Stimulated activated naive B cell treated with anti-CD40 and anti-IgM and Interleukin-4, amounts not matched to agents 10 μg/mL and 1 μg/mL and 100 μg/mL, for 72 hours (primary cell): ENCODE measurements at regions not wholly inside any gene's neighbourhood (a gene's known extent, or its start where the extent isn't known, plus 50 kb on each side); places are given as distances from the start of the nearest gene placed in this dataset.

ENCODE experiments used
- ATAC-seq, 2 donors: fragments of 150-1000 bp; cut with Tn5 transposase; replicated peaks; 2 replicates each; pipeline ENCODE4 v1.10.0; 2021; ENCODE audit warnings: moderate library complexity in 1 of 2
- DNase-seq: peaks from one replicate; pipeline ENCODE4 v3.0.0; 2021
- H3K27ac Mint-ChIP-seq: one replicate; pipeline ENCODE4 v1.8.0; 2022; ENCODE audit warnings: mild to moderate bottlenecking, mixed read lengths
- H3K27me3 Mint-ChIP-seq, 2 donors: one replicate each; pipeline ENCODE4 v1.8.0; 2022; ENCODE audit warnings: mixed read lengths in 2 of 2
- H3K36me3 Mint-ChIP-seq, 2 donors: one replicate each; pipeline ENCODE4 v1.8.0; 2022; ENCODE audit warnings: mixed read lengths in 2 of 2, mild to moderate bottlenecking in 1 of 2
- H3K4me1 Mint-ChIP-seq, 2 donors: one replicate each; pipeline ENCODE4 v1.8.0; 2022; ENCODE audit warnings: mixed read lengths in 2 of 2, mild to moderate bottlenecking in 1 of 2
- H3K4me3 Mint-ChIP-seq, 2 donors: one replicate each; pipeline ENCODE4 v1.8.0; 2022; ENCODE audit warnings: mild to moderate bottlenecking in 2 of 2, mixed read lengths in 2 of 2, moderate library complexity in 1 of 2
- H3K9me3 Mint-ChIP-seq, 2 donors: one replicate each; pipeline ENCODE4 v1.8.0; 2022; ENCODE audit warnings: mixed read lengths in 2 of 2, mild to moderate bottlenecking in 1 of 2

DNA sequence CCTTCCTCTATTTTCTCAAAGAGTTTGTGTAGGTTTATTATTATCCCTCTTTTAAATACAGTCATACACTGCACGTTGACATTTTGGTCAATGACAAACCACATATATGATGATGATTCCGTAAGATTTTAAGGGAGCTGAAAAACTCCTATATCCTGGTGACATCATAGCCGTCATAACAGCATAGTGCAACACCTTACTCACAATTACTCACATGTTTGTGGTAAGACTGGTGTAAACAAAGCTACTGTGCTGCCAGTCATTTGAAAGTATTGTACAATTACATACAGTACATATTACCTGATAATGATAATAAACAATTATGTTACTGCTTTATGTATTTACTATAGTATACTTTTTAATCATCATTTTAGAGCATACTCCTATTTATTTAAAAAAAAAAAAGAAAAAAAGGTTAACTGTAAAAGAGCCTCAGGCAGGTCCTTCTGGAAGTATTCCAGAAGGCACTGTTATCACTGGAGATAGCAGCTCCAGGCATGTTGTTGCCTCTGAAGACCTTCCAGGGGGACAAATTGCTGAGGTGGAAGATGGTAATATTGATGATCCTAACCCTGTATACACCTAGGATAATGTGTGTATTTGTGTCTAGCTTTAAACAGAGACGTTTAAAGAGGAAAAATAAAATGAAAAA is 123.3 kb upstream of the CDK1 start:
- no peak for ATAC-seq
- no peaks in the 10 kb centered on the region for H3K27me3 Mint-ChIP-seq

DNA sequence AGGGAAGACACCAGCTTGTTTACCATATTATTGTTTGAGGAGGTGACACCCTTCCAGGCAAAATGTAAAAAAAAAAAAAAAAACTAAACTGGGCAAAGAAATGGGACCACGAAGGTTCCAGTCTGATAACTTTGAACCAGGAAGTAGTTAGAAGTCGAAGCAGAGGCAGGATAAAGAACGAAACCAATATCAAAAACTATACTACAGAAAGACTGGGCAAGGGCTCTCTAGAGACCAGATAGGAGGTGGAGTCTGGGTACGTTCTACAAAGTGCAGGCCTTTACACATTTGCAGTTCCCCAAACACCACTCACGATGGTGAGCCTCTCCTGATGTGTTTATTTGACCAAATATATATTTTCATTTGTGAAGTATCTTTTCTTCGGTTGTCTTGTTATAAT is 125.7 kb upstream of the CDK1 start:
- peak; percentile 99 to 100 for ATAC-seq
- Mint-ChIP-seq H3K27me3 (no peaks in the 10 kb centered on the region), H3K9me3 (peaks cover 0 to 1% of the 10 kb centered on the region in 2 donors), H3K36me3 (no peaks in the 10 kb centered on the region), H3K27ac (peak overlapping the region; percentile 20), H3K4me3 (peak overlapping the region in 1 of 2 donors; percentile 52), H3K4me1 (peaks cover 3 to 16% of the 10 kb centered on the region in 2 donors)
- peak; percentile 20 for DNase-seq

More for the DNA sequence above, 123.3 kb upstream of the CDK1 start:
- Mint-ChIP-seq H3K4me1 (peaks cover 3 to 16% of the 10 kb centered on the region in 2 donors), H3K36me3 (no peaks in the 10 kb centered on the region), H3K27ac (no peak overlapping the region), H3K4me3 (no peak overlapping the region), H3K9me3 (peaks cover 0 to 4% of the 10 kb centered on the region in 2 donors)
- no peak for DNase-seq

DNA sequence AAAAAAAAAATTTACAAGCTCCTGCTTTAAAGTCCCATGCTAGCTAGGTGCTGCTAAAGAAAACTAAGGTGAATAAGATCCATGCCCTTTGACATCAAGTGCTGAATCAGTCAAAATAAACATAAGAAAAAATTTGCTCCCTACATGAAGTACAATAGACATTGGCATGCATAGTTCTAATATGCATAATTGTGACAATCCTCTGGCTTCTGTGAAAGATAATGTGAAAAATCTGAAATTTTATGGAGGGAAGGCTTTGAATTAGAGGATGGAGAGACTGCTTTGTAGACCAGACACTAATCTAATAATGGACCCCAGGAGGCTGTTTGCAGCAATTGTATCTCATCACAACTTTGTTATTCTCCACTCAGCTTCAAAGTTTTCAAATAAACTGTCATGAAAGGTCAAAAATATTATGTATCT is 127.9 kb upstream of the CDK1 start:
- peaks cover 3 to 16% of the 10 kb centered on the region in 2 donors for H3K4me1 Mint-ChIP-seq
- H3K9me3 Mint-ChIP-seq = peaks cover 0 to 1% of the 10 kb centered on the region in 2 donors
- no peaks in the 10 kb centered on the region for H3K36me3 Mint-ChIP-seq
- no peaks in the 10 kb centered on the region for H3K27me3 Mint-ChIP-seq
- H3K27ac Mint-ChIP-seq = no peak overlapping the region
- H3K4me3 Mint-ChIP-seq = no peak overlapping the region
- DNase-seq (no peak), ATAC-seq (no peak)

DNA sequence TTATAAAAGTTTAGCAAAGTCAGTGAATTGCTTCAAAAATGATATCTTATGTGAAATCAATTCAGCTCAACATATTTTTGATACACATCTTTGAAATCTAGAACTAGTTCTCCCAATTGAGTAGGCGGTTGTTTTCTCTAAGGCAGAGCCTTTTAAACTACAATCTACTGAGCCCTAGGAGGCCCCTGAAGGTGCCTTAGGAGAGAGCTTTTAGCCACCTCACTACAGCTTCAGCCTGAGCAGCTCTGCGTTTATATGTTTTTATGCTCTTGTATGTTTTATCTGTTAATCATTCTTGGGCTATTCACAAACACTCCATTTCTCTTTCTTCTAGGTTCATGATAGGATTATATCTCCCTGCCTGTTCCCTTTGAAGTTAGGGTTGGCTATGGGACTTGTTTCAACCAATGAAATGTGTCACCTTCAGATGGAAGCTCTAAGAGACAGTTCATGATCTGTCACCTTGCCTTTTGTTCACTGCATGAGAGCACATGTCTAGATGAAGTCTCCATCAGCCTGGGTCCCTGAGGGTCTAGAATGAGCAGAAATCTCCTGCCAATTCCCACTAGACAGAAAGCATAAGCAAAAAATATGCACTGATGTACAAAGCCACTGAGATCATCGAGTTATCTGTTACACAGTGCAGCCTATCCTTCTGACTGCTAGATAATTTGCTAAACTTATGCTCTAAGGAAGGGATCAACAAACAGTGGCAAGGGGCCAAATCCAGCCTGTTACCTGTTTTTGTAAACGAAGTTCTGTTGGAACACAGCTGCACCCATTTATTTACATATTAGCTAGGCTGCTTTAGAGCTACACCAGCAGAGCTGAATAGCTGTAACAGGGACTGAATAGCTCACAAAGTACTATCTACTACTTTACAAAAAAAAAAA is 128.5 kb upstream of the CDK1 start:
- ATAC-seq = no peak
- no peak overlapping the region for H3K4me3 Mint-ChIP-seq
- no peak for DNase-seq
- no peaks in the 10 kb centered on the region for H3K27me3 Mint-ChIP-seq
- H3K27ac Mint-ChIP-seq = no peak overlapping the region
- no peaks in the 10 kb centered on the region for H3K36me3 Mint-ChIP-seq
- H3K4me1 Mint-ChIP-seq = peaks cover 3 to 16% of the 10 kb centered on the region in 2 donors
- H3K9me3 Mint-ChIP-seq = peaks cover 0 to 1% of the 10 kb centered on the region in 2 donors

DNA sequence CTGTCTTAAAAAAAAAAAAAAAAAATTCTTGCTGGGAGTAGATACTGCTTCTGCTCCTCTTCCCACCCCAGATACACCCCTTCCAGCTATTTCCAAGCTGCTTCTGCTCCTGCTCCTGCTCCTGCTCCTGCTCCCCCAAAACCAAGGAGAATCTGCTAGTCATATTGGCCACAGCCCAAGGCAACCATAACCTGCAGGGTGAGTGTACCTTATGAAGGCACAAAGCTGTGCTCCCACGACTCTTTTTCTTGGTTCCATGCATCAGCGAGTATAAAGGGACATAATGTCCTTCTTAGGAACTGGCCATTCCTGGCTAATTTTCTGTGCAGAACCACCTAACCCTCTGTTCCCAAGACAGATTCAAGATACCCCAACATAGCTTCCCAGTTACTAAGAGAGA is 129.5 kb upstream of the CDK1 start:
- no peak overlapping the region for H3K27ac Mint-ChIP-seq
- no peaks in the 10 kb centered on the region for H3K36me3 Mint-ChIP-seq
- H3K9me3 Mint-ChIP-seq = peaks cover 0 to 1% of the 10 kb centered on the region in 2 donors

DNA sequence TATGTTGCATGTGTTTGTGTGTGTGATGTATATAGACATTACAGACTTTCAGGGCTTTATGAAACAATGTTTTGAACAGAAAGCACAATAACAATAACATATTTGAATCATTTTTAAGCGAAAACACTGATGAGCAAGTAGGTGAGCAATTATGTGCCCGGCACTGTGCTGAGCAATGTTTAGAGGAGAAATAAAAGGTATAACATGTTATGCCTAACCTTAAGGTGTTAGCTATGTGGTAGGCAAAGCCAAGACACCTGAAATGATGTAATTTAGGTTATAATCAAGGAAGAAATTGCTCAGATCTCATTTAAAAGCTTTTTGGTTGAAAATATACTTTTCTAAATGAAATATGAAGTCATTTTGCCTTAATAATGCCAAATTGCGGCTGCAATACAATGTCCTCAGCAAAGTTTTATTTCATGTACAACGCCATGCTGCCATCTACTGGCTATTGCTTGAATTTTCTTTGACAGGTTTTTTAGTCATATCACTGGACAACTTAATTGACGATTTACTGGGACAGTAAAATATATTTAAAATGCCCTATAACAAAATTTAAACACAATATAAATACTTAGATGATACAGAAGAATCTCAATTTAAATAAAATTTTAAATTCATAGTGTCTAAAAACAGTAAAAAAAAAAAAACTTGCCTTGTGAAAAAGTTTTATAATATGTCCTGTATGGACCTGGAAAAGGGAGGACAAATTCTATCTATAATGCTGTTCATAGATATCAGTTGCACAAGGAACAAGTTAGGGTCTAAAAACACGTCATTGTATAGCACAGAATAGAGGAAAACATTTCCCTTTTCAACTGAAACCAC is 131.1 kb upstream of the CDK1 start:
- Mint-ChIP-seq H3K27ac (no peak overlapping the region), H3K36me3 (no peaks in the 10 kb centered on the region), H3K4me1 (peaks cover under 1 to 3% of the 10 kb centered on the region in 2 donors), H3K27me3 (no peaks in the 10 kb centered on the region), H3K4me3 (no peak overlapping the region), H3K9me3 (no peaks in the 10 kb centered on the region)
- ATAC-seq (peak in 1 of 2 donors; percentile 60), DNase-seq (peak; percentile 17)

More for the DNA sequence above, 129.5 kb upstream of the CDK1 start:
- Mint-ChIP-seq H3K27me3 (no peaks in the 10 kb centered on the region), H3K4me1 (peaks cover 3 to 16% of the 10 kb centered on the region in 2 donors), H3K4me3 (no peak overlapping the region)
- no peak for ATAC-seq
- DNase-seq = no peak

DNA sequence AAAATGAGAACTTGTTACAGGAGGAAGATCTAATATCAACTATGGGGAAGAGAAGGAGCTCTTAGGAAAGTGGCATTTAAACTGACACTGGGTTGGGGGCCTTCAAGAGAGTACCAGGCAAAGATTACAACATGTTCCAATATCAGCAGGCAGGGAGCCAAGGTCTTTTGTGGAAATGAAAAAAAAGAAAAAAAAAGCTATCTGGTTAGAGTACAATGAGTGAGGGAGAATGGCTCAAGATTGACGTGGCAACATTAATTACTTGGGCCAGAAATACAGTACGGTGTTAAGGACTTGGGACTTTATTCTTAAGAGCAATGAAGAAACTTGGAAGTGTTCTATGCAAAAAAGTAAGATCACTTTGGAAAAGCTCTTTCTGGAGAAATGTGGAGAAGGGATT is 132.3 kb upstream of the CDK1 start:
- Mint-ChIP-seq H3K9me3 (no peaks in the 10 kb centered on the region), H3K36me3 (no peaks in the 10 kb centered on the region), H3K27me3 (no peaks in the 10 kb centered on the region), H3K27ac (no peak overlapping the region), H3K4me1 (no peaks in the 10 kb centered on the region), H3K4me3 (no peak overlapping the region)
- DNase-seq = no peak
- ATAC-seq = no peak

DNA sequence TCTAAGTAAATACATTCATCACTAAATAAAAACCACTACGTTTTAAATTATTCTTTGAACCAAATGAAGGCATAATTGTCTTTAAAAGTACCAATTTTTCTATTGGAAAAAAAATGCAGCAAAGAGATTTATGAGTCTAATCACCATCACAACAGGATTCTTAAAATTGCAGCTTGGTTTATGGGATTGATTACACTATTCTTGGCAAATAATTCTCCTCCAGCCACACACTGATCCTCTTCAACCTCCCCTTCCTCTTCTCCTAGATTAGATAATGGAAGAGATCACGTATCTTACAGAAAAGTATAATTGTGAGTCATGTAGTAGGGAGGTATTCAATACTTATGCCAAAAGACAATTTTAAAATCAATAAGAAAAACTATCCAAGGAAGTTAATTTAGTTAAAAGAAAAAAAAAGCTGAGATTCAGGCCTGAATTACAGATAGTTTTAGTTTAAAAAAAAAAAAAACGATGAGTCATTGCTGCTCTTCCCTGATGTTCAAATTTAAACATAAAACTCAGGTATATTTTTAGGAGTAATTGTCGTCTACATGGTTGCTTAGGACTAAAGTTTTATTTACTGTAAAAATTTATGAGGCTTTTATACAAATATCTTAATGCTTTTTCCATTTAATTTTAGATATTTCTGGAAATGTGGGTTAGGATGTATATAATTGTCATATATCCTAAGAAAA is 133.7 kb upstream of the CDK1 start:
- Mint-ChIP-seq H3K4me3 (no peak overlapping the region), H3K9me3 (no peaks in the 10 kb centered on the region), H3K27ac (no peak overlapping the region), H3K4me1 (no peaks in the 10 kb centered on the region), H3K36me3 (no peaks in the 10 kb centered on the region), H3K27me3 (no peaks in the 10 kb centered on the region)
- ATAC-seq (no peak), DNase-seq (no peak)

DNA sequence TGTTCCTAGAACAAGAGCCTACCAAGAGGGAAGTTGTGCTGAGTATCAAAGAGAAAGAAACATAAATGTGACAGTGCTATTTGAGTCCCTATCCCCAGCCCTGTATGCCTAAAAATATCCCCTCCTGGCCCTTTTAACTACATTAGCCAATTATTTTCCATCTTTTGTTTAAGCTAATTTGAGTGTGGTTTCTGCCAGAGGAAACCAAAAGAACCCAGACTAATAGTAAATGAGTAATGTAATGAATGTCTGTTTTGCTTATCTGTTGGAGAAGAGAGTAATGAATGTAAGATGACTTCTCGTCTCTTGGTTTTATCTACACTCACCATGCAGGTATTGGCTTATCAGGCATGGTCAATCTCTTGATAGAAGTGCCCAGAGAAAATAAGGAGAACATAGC is 134.4 kb upstream of the CDK1 start:
- DNase-seq (no peak), ATAC-seq (no peak)
- H3K27me3 Mint-ChIP-seq = no peaks in the 10 kb centered on the region
- H3K36me3 Mint-ChIP-seq = no peaks in the 10 kb centered on the region
- H3K4me3 Mint-ChIP-seq = no peak overlapping the region
- no peaks in the 10 kb centered on the region for H3K9me3 Mint-ChIP-seq
- H3K27ac Mint-ChIP-seq = no peak overlapping the region
- no peaks in the 10 kb centered on the region for H3K4me1 Mint-ChIP-seq

DNA sequence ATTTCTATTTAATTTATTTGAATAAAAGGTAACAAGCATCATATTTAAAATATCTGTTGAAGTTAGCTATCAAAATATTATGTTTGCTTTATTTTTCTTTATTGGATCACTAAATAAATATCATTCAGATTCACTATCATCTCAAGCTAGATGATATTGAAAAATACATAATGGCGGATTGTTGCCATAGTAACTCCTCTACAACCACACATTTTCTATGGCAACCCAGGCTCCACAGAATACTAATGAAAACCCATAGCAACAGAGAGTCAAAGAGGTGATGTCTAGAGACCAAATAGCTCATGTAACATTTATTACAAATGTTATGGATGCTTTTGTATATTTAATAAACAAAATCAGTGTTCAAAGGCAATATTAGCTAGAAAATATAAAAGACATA is 148.9 kb upstream of the CDK1 start:
- H3K27ac Mint-ChIP-seq = no peak overlapping the region
- H3K27me3 Mint-ChIP-seq = peaks cover 7 to 23% of the 10 kb centered on the region in 2 donors
- H3K4me1 Mint-ChIP-seq = no peaks in the 10 kb centered on the region
- H3K4me3 Mint-ChIP-seq = no peak overlapping the region
- no peak for ATAC-seq
- no peaks in the 10 kb centered on the region for H3K9me3 Mint-ChIP-seq
- no peaks in the 10 kb centered on the region for H3K36me3 Mint-ChIP-seq
- DNase-seq = no peak

DNA sequence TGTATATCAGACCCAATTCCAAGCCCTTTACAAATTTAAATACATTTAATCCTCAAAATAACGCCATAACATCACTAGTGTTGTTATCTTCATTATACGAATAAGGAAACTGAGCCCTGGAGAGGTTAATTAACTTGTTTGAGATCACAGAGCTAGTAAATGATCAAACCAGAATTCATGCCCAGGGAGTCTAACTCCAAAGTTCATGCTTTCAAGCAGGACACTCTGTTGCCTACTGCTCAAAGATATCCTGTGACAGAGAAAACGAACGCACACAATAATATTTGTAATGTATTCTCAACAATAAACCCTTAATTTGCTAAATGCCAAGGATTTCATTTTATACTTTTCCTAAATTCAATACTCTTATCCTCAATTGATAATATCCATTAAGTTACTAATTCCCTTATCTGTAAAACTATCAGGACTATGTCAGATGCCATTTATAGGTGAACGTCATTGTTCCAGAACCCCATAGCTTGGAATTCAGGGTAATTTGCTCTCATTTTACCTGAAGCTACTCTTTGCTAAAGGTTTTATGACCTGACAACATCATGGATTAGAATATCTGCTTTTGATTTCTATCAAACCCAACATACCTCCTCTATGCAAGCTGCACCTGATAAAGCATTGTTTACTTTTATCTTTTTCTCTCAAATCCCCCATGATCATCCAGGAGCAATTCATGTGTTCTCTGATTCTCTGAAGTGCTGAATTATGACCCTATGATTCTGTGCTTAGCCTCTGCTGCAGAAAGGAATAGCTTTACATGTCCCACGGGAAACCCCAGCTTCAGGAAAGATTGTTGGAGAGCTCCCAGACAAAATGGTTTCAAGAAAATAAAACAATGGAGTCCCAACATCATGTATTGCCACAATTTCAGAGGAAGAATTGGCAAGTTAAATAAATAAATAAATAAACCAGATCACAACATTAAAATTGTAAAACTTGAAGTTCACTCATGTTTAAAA is 150.2 kb upstream of the CDK1 start:
- Mint-ChIP-seq H3K4me1 (no peaks in the 10 kb centered on the region), H3K36me3 (no peaks in the 10 kb centered on the region), H3K4me3 (no peak overlapping the region), H3K27me3 (peaks cover 7 to 17% of the 10 kb centered on the region in 2 donors), H3K27ac (no peak overlapping the region), H3K9me3 (no peaks in the 10 kb centered on the region)
- no peak for ATAC-seq
- no peak for DNase-seq

DNA sequence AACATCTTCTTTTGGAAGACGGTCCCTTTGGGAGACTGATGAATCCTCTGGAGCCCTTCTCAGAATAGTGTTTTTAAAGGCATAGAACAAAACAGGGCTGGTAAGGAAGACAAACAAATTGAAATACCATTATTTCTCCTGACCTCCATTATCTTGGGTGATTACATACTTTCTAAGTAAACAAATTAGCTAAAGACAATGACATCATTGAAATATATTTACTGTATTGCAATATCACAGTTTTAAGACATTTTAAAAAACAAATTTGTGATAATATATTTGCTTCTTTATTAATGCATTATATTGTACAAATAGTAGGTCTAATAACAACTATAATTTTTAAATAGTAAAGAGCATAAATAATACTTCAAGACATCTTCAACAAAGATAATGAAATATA is 152.2 kb upstream of the CDK1 start:
- Mint-ChIP-seq H3K27ac (no peak overlapping the region), H3K4me1 (no peaks in the 10 kb centered on the region), H3K9me3 (no peaks in the 10 kb centered on the region), H3K36me3 (no peaks in the 10 kb centered on the region), H3K4me3 (no peak overlapping the region), H3K27me3 (peaks cover 7 to 16% of the 10 kb centered on the region in 2 donors)
- no peak for ATAC-seq
- DNase-seq = no peak

DNA sequence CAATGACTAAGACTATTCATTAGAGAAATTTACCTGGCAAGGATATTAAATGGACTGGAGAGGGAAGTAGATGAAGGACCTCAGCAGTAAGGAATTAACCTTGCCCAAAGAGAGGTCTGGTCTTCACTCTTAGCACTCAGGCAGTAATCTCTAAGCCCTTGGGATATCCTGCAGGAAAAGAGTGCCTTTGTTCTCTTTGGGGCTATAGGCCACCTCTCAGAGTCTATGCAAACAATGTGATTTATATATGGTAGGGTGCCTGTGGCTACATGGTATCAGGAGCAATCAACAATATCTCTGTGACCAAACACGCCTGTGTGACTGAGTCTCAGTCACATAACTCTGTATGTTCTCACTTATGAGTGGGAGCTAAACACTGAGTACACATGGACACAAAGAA is 154.7 kb upstream of the CDK1 start:
- DNase-seq = no peak
- Mint-ChIP-seq H3K4me1 (peaks cover 0 to 2% of the 10 kb centered on the region in 2 donors), H3K27ac (no peak overlapping the region), H3K9me3 (no peaks in the 10 kb centered on the region), H3K4me3 (no peak overlapping the region), H3K36me3 (no peaks in the 10 kb centered on the region), H3K27me3 (peaks cover 0 to 7% of the 10 kb centered on the region in 2 donors)
- no peak for ATAC-seq
